Astrocyte (in vitro differentiated cells and primary cell): ENCODE measurements at regions not wholly inside any gene's neighbourhood (a gene's known extent, or its start where the extent isn't known, plus 50 kb on each side); places are given as distances from the start of the nearest gene placed in this dataset.
"Not testable (repeated sequence)": the region's sequence is repeated elsewhere in the genome, so short reads cannot be mapped to it uniquely, and the experiment has no call there.

ENCODE experiments used
- EZH2 ChIP-seq: IDR thresholded peaks from 2 replicates; pipeline ENCODE4 v1.6.1; 2012; ENCODE audit warnings: mild to moderate bottlenecking, low read length, inconsistent platforms; ENCODE audit not compliant: insufficient read depth
- TF ChIP-seq, protein P1 (sequence below): IDR thresholded peaks from 2 replicates; pipeline ENCODE4 v1.5.1; 2011; ENCODE audit warnings: low read depth, mild to moderate bottlenecking, inconsistent platforms, low read length, moderate library complexity; ENCODE audit not compliant: insufficient read depth

GRCh38 chr7:86440420-86440819 is 203.3 kb upstream of the GRM3 start:
- TF ChIP-seq, protein P1, sequence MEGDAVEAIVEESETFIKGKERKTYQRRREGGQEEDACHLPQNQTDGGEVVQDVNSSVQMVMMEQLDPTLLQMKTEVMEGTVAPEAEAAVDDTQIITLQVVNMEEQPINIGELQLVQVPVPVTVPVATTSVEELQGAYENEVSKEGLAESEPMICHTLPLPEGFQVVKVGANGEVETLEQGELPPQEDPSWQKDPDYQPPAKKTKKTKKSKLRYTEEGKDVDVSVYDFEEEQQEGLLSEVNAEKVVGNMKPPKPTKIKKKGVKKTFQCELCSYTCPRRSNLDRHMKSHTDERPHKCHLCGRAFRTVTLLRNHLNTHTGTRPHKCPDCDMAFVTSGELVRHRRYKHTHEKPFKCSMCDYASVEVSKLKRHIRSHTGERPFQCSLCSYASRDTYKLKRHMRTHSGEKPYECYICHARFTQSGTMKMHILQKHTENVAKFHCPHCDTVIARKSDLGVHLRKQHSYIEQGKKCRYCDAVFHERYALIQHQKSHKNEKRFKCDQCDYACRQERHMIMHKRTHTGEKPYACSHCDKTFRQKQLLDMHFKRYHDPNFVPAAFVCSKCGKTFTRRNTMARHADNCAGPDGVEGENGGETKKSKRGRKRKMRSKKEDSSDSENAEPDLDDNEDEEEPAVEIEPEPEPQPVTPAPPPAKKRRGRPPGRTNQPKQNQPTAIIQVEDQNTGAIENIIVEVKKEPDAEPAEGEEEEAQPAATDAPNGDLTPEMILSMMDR, result not testable (repeated sequence)
- not testable (repeated sequence) for TF ChIP-seq EZH2
